GM18499 (cell line): ENCODE measurements at regions not wholly inside any gene's neighbourhood (a gene's known extent, or its start where the extent isn't known, plus 50 kb on each side); places are given as distances from the start of the nearest gene placed in this dataset.
"Not testable (repeated sequence)": the region's sequence is repeated elsewhere in the genome, so short reads cannot be mapped to it uniquely, and the experiment has no call there.

Source experiments
- ATAC-seq: cut with Tn5 transposase; IDR thresholded peaks from one replicate; pipeline ENCODE4 v1.9.1; 2021; ENCODE audit warnings: moderate number of reproducible peaks; ENCODE audit not compliant: insufficient read depth, unreplicated experiment

DNA sequence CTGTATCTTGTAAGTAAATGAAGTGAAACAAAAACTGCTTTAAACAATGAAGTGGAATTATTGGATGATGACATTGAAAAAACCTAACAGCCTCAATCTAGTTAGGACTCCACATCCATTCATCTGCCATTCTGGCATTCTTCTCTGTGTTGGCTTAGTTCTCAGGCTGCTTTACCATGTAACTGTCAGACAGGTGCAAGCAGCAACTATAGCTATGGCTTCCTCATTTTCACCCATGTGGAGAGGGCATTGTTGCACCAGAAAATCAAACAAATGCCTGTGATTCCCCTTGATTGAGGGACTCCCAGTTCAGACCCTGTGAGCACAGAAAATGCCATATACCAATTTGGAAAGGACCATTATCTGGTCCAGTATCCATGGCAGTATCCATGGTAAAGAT, 129.5 kb upstream of the NYAP2 start:
- ATAC-seq, result no peak

DNA sequence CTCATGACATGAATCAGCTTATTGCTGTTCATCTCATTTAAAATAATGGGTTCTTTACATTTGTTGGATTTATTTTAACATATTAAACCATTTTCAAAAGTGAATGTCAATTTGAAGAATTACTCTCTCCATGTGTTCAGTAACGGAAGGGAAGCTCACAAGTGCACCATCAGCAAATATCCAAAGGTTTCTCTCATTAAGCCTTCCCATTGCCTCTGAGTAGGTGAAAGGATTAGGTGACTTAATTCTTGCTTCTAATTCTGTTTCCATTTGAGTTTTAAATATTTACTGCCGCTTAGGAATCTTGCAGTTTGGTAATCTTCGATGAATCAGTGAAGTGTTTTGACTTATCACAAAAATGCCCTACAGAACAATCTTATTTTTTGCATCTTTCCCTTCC, 145.1 kb upstream of the NYAP2 start:
- ATAC-seq, result no peak

DNA sequence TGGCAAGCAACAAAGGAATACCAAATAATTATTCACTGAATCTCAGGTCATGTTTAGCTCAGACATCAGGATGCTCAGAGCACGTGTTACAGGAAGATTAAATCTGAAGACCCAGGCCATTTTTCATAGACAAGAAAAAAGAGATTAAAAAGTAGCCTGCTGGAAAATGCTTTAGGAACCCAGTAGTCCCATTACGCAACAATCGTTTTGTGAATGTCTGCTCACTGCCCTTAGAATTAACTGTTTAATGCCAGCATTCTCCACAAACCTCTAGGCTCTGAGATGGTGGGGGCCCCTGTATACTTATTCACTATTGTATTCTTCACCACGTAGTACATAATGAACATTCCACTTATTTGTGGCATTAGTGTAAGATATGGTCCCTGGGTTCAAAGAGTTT, 154.6 kb upstream of the NYAP2 start:
- no peak for ATAC-seq

DNA sequence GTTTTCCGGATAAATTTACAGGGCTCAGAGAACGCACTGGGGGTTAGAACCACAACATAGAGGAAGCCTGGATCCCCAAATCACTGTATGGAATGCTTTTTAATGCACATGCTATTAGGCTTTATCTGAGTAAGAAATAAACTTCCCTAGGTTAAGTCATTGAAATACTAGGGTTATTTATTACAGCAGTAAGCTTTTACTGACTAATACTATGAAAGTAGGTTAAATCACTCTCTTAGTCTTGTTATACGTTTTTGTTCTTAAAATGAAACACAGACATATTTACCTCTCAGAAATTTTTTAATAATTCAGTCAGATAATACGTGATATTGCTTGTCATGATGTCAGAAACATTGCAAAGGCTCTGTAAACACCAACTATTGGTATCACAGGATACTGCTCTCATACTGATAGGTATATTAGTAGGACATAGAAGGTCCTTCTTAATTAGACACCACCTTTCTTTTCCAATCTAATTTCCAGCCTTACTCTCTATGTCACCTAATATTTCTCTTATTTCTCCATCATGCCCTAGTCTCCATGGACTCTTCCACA, 162.7 kb upstream of the NYAP2 start:
- no peak for ATAC-seq

DNA sequence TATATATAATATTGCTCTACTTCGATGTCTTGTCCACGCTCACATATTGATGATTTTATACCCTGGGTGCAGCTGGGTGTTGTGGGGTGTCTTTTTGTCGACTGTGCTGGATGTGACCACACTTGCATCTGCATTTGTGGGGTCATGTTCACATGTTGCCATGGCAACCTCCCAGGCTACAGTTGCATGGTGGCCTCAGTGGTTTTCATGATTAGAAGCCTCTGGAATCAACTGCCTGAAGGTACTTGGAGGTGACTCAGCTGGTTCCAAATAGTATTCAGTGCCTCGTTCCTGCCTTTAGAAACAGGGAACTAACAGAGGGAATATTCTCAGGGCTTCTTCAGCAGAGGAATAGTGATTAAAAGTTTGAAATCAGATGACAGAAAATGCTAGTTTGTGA, 166.3 kb upstream of the NYAP2 start:
- ATAC-seq, result no peak

DNA sequence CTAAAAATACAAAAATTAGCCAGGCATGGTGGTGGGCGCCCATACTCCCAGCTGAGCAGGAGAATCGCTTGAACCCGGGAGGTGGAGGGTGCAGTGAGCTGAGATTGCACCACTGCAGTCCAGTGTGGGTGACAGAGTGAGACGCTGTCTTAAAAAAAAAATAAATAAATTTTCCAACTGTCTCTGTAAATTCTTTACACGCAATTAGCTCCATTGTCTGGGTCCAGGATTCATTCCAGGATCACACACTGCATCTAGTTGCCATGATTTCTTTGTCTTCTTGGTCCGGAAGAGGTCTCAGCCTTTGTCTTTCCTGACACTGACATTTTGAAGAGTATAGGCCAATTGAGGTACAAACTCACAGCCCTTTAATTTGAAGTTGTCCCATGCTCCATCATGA, 167.6 kb upstream of the NYAP2 start:
- no peak for ATAC-seq

DNA sequence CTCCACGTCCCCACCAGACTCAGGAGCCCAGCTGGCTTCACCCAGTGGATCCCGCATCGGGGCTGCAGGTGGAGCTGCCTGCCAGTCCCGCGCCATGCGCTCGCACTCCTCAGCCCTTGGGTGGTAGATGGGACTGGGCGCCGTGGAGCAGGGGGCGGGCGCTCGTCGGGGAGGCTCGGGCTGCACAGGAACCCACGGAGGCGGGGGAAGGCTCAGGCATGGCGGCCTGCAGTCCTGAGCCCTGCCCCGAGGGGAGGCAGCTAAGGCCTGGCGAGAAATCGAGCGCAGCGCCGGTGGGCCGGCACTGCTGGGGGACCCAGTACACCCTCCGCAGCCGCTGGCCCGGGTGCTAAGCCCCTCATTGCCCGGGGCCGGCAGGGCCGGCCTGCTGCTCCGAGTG, 170.2 kb upstream of the NYAP2 start:
- ATAC-seq, result not testable (repeated sequence)

DNA sequence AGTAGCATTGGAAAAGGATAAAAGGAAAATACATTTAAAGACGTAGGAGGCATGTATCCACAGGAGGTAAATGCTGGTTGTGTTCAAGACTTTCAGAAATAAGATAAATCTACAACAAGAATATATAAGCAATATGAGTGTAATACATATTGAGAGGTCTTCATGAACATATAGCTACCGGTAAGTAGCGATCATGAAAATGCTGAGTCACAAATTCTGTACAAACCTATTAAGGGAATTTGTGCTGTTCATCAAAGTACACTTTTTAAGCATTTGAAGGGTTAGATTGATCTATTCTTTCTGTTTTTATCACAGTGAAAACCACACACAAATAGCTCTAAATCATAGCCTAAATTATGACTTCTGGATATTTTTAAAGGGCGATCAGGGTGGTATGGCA, 173.1 kb upstream of the NYAP2 start:
- no peak for ATAC-seq

DNA sequence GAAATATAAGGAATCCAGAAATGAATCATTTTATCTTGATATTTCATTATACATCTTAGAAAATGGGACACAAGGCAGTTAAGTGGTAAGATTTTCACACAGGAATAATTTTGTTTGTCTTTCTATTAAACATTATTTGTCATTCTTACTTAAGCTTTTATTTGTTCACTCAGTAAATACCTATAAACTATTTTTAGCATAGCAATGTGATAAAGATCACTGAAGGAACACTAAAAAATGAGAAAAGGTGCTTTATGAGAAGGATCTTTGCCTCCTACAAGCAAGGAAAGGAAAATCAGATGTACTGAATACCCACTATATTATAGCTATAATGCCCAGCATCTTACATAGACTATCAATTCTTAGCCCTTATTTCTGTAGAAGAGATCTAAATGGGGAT, 176.2 kb upstream of the NYAP2 start:
- no peak for ATAC-seq

DNA sequence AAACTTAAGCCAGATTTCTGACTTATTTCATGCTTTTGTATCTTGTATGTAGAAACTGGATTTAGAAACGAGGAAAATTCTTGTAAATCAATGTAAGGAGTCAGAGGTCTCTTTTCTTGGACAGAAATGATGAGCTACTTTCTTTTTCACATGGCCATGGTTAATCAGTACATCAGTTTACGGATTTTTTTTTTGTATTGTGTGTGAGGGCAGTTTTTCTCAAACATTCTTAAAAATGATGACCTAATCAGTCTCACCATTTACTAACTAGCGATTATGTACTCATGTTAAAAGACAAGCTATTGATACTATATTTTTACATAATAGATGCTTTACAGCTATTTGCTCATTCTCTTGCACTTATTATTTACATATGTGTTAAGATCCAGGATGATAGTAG, 165.2 kb upstream of the DOCK10 start:
- no peak for ATAC-seq

DNA sequence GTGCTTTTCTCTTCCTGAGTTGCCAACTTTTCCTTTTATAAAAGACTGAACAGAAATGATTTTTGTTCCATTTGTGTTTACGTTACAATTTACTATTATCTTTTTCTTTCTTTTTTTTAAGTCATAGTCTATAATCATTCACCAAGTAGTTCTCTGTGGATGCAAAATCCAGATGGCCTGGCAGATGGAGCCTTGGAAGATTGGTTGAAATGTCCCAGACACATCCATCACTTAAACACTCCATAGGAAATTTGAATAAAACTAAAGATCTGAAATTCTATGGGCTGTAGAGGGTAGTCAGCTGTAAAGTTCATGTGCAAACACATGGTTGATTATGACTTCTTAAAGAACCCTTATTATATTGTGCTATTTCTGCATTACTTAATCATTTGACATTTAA, 164.8 kb upstream of the DOCK10 start:
- no peak for ATAC-seq

DNA sequence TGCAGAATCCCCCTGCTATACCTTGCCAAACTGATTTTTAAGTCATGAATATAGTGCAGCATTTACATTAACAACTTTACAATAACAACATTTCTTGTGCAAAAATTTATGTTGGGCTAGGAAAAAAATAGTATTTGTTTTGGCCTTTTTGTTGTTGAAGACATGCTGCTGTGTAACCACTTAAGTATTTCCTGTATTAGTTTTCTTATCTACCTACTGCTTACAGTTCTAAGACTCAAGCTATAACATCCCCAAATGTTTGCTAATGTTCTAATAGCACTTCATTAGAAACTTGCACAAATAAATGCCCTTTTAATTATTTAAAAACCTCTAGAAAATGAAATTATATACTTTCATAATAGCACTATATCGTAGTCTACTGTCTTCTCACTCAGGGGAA, 154.3 kb upstream of the DOCK10 start:
- no peak for ATAC-seq

DNA sequence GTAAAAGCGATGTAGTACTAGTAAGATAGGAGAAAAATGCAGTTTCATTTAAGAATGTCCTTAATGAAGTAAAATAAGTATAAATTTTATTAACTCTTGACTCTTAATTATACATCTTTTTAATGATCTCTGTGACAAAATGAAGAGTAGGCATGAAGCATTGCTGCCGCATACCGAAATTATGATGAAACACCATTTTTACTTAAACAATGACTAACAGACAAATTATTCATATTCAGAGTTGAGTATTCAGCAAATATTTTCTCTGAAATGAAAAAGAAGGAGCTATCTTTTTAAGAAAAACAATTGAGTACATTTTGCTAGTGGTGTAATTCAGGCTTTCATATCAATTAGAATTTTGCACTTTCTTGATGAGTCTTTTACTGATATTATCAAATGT, 150.6 kb upstream of the DOCK10 start:
- ATAC-seq, result no peak

DNA sequence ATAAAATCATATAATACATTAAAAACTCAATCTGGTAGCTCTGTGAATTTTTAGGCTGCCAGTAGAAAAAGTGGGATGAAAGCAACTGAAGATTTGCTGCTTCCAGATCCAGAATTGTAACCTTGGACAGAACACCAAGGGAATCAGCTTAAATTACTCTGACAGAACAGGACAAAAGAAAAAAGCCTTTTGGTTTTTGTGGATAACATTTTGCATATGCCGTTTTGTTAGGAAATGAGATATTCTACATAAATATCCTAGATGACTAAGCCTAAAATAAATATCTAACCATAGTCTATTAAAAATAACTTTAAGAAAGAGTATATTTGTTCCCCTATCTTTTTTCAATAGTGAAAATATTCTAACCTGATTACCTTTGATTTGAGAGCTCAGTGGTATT, 148.7 kb upstream of the DOCK10 start:
- ATAC-seq, result no peak

DNA sequence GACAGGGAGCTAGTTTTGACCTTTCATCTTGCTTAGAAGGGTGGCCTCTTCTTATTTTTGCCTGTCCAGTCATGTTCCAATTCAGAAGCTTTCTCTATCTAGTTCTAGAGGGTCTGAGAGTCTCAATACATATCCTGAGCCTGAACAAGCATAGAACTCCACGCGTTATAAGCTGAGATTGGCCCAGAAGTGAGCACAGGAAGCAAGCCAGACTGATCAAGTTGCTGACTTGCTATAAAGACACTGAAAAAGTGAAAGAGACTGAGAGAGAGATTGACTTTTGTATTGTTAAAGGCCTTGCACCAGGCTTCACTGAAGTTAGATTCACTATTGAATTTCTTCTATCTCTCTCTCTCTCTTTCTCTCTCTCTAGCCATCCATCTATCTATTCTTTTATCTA, 142.7 kb upstream of the DOCK10 start:
- no peak for ATAC-seq

DNA sequence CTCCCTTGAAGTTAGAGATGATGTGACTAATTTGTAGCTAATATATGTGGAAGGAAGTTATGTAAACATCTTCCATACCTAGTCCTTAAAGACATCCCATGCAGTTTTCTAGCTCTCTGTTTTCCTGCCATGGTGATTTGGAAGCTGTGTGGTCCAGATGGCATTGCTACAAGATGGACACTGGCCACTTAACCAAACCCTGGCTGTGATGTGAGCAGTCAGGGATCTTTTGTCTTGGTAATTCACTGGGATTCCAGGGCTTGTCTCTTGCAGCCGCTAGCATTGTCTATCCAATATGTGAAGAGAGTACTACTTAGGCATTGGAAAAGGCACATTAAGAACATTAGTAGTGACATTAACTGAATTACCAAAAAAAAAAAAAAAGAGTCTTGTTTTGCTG, 139.9 kb upstream of the DOCK10 start:
- no peak for ATAC-seq

DNA sequence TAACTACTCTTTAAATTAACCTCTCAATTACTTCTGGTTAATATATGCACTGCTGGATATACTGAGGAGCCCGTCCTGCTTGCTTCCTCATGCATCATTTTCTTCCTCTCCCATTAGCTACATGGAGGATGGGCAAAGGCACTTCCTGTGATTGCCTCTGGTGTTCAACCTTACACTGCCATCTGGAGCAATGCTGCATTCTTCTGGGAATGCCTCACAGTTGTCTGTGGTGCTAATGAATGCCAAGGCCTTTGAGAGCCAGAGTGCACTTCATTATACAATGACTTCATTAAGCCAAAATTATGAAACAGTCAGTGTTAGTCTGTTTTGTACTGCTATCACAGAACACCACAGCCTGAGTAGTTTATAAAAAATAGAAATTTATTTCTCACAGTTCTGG, 134.8 kb upstream of the DOCK10 start:
- no peak for ATAC-seq

DNA sequence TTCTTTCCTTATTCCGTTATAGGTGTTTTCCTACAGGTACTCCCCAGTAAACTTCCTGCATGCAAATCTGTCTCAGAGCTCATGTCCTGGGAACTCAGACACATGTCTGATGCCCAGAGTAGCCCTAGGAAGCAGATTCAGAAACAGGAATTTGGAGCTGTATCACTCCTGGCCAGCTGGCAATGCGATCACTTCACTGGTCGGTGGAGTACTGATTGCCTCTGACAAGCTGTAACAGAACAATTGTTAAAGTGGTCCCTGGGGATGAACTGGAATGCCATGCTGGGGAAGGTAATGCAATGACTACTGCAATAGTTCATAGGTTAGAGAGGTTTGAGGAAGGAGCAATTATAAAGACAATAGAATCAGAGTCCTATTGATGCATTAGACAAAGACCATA, 131.6 kb upstream of the DOCK10 start:
- no peak for ATAC-seq

DNA sequence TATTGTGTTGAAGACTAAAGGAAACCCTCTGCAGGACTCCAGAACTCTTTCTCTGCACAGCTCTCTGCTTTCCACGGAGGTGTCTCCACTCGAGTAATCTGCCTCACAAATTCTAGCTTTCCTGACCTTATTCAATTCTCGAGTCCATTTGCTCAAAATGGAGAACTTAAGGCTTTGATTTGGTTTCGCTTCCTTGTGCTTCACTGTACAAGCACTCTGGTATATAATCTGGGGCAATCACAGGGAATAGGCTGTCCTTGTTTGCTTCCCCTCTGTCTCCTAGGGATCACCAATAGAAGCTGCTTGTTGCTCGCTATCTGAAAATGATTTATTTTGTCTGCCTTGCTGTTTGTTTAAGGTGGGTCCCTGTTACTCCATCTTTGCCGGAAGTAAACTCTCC, 129.1 kb upstream of the DOCK10 start:
- no peak for ATAC-seq

DNA sequence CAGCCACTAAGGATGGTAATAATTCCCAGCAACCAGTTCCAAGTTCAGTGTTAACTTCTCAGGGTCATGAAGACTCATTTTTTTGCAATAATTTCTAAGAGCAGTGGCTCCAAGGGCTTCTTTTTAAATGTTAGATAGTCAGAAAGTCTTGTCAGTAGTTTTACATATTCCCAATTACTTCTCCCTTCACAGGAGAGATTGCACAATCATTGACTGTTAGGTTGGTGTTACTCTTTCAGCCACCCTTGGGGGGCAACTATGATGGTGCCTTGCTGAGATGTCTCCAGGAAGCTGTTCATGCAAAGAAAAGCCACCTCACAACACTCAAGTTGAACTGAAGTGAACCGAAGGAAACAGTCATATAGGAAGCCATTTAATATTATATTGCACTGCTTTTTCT, 127.9 kb upstream of the DOCK10 start:
- no peak for ATAC-seq

DNA sequence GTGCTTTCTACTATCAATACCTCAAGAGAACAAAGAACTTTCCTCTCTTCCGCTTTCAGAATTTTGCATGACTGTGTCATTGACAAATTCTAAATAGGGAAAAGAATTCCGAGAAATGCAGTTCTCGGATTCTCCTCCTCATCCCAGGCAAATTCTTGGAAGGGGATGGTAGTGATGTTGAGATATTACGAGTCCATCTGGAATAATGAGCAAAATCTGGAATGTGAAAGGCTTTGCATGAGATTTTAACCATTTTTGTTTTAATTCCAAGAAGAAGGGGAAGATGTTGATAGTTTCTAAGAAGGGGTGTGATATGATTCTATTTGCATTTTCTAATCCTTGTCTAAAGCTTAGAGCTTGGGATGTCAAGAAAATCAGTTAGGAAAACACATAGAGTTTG, 127.1 kb upstream of the DOCK10 start:
- ATAC-seq, result no peak

DNA sequence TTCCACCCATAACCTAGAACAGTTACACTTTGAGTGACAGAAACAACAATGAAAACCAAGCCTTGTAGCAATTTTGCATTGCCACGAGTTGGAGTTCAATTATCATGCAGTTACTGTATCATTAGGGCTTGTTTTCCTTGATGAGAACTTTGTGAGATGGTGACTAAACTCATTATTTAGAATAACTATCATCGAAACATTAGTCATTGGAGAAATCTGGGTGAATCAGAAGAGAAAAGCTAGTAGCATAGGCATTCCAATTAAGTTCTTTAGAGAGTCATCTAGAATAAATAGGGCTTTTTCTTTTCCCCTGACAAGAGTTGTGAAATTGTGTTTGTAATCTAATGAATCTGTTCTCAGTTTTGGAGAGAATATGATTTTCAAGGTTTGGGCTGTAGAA, 122.8 kb upstream of the DOCK10 start:
- no peak for ATAC-seq

DNA sequence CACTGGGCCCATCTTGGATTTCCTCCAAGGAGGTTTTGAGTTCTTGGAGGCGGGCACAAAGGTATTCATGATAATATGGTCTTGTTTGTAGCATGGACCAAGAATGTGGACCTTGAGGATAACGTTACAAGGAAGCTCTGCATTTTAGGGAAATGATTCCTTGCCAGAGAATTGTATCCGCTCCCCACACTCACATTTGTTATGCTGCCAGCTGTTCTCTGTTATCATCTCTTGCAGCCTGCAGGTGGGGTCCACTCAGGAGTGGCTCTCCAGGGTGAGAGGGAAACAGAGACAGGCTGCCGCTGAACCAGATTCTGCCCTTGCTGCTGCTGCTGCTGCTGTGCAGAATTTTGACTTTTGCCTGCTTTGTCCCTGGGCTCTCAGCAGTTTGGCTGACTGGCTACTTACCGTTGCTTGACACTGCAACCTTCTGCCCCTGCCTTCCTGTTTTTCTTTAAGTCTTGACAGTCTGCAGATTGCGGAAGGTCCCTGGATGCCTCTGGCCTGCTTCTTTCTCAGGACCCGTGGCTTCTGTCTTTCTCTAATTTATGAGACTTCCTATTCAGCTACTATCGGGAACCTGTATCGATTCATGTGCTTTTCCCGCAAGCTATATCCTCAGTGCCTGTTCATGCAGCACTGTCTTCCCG, 122.3 kb upstream of the DOCK10 start:
- ATAC-seq, result no peak
